Esophagus squamous epithelium (tissue), 4 donors: ENCODE measurements at regions not wholly inside any gene's neighbourhood (a gene's known extent, or its start where the extent isn't known, plus 50 kb on each side); places are given as distances from the start of the nearest gene placed in this dataset.

ENCODE experiments used
- POLR2A ChIP-seq, 4 donors: fragments of 450-650 bp; IDR thresholded peaks; one replicate each; pipeline ENCODE4 v1.6.1; 2017; ENCODE audit warnings: antibody characterized with exemption in 4 of 4, mild to moderate bottlenecking in 4 of 4, moderate library complexity in 3 of 4
- TF ChIP-seq, protein P1 (sequence below), 6 experiments: fragments of 450-650 bp in 4 of 6; fragments of 200-600 bp in 2 of 6; sonication (generic) in 2 of 6; IDR thresholded peaks; one replicate each; pipeline ENCODE4 v1.5.1; 2016 to 2019; ENCODE audit warnings: antibody characterized with exemption in 6 of 6, mild to moderate bottlenecking in 4 of 6, moderate library complexity in 4 of 6

DNA sequence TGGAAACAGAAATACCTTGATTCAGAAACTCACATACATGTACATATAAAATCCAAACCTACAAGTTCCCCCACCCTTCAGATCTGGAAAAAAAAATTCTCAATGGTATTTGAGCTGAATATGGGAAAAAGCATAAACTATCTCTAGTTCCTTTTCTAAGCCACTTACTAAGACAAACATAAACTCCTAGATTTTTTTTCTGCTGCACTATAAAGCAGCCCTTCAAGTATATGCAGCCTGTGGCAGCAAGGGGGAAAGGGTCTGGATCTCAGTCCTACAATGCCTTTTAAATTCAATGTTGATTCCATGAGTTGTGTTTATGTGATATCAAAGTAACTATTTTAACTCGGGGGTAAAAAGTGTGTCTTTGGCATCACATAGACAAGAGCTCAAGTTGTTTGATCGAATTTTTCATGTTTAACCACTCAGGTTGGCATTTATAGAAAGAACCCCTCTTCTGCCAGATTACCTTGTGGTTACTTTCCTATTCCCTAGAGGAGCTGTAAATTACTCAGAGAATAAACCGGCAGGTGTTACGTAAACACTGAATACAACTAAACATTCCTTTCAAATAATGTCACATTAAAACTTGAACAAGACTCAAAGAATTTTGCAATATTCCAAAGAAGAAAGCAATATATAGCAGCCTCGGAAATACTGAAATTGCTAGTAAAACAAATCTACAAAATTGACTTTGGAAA, 91.8 kb upstream of the FER start:
- TF ChIP-seq POLR2A (IDR thresholded peaks at IDR 0.05), result no peak
- TF ChIP-seq, protein P1, sequence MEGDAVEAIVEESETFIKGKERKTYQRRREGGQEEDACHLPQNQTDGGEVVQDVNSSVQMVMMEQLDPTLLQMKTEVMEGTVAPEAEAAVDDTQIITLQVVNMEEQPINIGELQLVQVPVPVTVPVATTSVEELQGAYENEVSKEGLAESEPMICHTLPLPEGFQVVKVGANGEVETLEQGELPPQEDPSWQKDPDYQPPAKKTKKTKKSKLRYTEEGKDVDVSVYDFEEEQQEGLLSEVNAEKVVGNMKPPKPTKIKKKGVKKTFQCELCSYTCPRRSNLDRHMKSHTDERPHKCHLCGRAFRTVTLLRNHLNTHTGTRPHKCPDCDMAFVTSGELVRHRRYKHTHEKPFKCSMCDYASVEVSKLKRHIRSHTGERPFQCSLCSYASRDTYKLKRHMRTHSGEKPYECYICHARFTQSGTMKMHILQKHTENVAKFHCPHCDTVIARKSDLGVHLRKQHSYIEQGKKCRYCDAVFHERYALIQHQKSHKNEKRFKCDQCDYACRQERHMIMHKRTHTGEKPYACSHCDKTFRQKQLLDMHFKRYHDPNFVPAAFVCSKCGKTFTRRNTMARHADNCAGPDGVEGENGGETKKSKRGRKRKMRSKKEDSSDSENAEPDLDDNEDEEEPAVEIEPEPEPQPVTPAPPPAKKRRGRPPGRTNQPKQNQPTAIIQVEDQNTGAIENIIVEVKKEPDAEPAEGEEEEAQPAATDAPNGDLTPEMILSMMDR (IDR thresholded peaks at IDR 0.05), result no peak
